ENCODE measurements at regions not wholly inside any gene's neighbourhood (a gene's known extent, or its start where the extent isn't known, plus 50 kb on each side); places are given as distances from the start of the nearest gene placed in this dataset.

GRCh38 chr21:27614231-27614630 is 647.3 kb upstream of the ADAMTS5 start:
- no peaks in the 10 kb centered on the region for H3K9me3 ChIP-seq
- H3K36me3 ChIP-seq (ENCODE audit: insufficient read depth in 1 of 2, low read depth in 1 of 2) = no peaks in the 10 kb centered on the region
- H3K27me3 ChIP-seq (ENCODE audit: insufficient read depth in 3 of 3, low read length in 2 of 3) = no peaks in the 10 kb centered on the region
- TF ChIP-seq CTCF (IDR thresholded peaks at IDR 0.05) = no peak
- WGBS, 3 donors = 76 to 82% (median 77%) methylated on average over 2 of the region's 2 CpGs
- H3K4me3 ChIP-seq = no peak overlapping the region
- DNase-seq (no peak), ATAC-seq (no peak)
- intact Hi-C loops (cut with DNase I) = no loop called here
- H3K27ac ChIP-seq = no peak overlapping the region
- no peaks in the 10 kb centered on the region for H3K4me1 ChIP-seq

DNA sequence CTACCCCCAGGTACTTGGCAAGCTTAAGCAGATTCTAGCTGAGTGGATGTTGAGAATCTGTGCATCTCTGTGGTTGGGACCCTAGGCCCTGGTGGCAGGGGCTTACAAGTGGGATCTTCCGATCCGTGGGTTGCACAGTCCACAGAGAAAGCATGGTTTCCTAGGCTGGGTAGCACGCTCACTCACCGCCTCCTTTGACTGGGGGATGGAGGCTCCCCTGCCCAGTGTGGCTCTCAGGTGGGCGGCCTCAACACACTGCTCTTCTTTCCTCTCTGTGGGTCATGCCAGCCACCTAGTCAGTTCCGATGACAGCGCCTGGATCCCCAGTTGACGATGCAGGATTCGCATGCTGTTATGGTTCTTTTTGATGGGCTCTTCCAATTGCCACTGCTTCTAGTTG is 639.5 kb upstream of the ADAMTS5 start:
- no peak for TF ChIP-seq CTCF (IDR thresholded peaks at IDR 0.05)
- ATAC-seq = no peak

DNA sequence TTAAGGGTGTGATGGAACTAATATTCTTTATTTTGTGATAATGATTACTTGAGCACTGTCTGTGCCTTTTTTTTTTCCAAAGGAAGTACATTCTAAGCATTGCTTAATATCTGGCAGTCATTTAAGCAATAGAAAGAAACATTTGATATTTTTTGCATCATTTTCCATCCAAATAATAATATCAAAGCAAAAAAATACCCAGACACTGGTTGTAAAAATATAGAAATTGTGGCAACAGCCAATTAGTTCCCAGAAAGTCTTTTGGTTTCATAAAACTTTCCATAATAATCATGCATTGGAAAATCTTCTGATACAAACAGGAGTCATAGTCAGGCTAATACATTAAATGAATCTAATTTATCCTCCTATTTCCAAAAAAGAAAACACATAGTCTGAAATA is 629.3 kb upstream of the ADAMTS5 start:
- DNase-seq = no peak
- Histone ChIP-seq H3K27ac (no peak overlapping the region), H3K4me3 (no peak overlapping the region), H3K4me1 (no peaks in the 10 kb centered on the region), H3K9me3 (peaks cover 5% of the 10 kb centered on the region), H3K36me3 (ENCODE audit: insufficient read depth in 1 of 2, low read depth in 1 of 2) (no peaks in the 10 kb centered on the region), H3K27me3 (ENCODE audit: insufficient read depth in 3 of 3, low read length in 2 of 3) (no peaks in the 10 kb centered on the region)
- TF ChIP-seq CTCF (IDR thresholded peaks at IDR 0.05) = no peak
- ATAC-seq = no peak
- intact Hi-C loops (cut with DNase I) = no loop called here

More for the DNA sequence above, 639.5 kb upstream of the ADAMTS5 start:
- Histone ChIP-seq H3K4me3 (no peak overlapping the region), H3K4me1 (no peaks in the 10 kb centered on the region), H3K27ac (no peak overlapping the region), H3K9me3 (no peaks in the 10 kb centered on the region), H3K36me3 (ENCODE audit: insufficient read depth in 1 of 2, low read depth in 1 of 2) (no peaks in the 10 kb centered on the region), H3K27me3 (ENCODE audit: insufficient read depth in 3 of 3, low read length in 2 of 3) (no peaks in the 10 kb centered on the region)
- 91 to 98% (median 97%) methylated on average over 9 of the region's 9 CpGs for WGBS, 3 donors
- intact Hi-C loops (cut with DNase I) = no loop called here
- no peak for DNase-seq

DNA sequence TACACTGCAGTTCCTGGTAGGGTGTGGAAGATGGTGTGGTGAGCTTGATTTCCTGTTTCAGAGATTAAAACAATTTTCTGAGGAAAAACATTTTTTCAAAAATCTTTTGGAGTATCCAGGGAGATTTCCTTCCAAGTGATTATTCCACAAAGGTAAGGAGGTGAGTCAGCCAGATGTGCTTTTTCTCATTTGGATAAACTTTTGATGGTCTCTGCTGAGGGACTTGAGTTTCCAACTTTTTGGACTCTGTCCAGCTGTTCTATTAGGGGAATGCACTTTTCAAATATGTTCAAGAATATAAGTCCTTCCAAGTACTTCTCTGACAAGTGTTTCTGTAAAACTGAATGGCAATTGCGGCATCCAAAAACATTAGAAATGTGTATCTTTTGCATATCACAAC is 628.8 kb upstream of the ADAMTS5 start:
- 77 to 88% (median 86%) methylated on average over 1 of the region's 1 CpG for WGBS, 3 donors
- no peak overlapping the region for H3K27ac ChIP-seq
- DNase-seq (no peak), ATAC-seq (no peak)
- H3K9me3 ChIP-seq = peaks cover 5% of the 10 kb centered on the region
- H3K4me3 ChIP-seq = no peak overlapping the region
- no peaks in the 10 kb centered on the region for H3K36me3 ChIP-seq (ENCODE audit: insufficient read depth in 1 of 2, low read depth in 1 of 2)
- no peaks in the 10 kb centered on the region for H3K4me1 ChIP-seq
- H3K27me3 ChIP-seq (ENCODE audit: insufficient read depth in 3 of 3, low read length in 2 of 3) = no peaks in the 10 kb centered on the region
- no peak for TF ChIP-seq CTCF (IDR thresholded peaks at IDR 0.05)
- intact Hi-C loops (cut with DNase I) = no loop called here

- H3K27me3 ChIP-seq (ENCODE audit: insufficient read depth in 3 of 3, low read length in 2 of 3) = no peaks in the 10 kb centered on the region
- WGBS, 3 donors = 30 to 51% (median 31%) methylated on average over 6 of the region's 6 CpGs
- H3K36me3 ChIP-seq (ENCODE audit: insufficient read depth in 1 of 2, low read depth in 1 of 2) = no peaks in the 10 kb centered on the region
- peak; percentile 21 to 53 for DNase-seq
- H3K27ac ChIP-seq = no peak overlapping the region
- no peak for TF ChIP-seq CTCF (IDR thresholded peaks at IDR 0.05)
- H3K4me1 ChIP-seq = no peaks in the 10 kb centered on the region
- H3K4me3 ChIP-seq = no peak overlapping the region
- peak in 3 of 4 donors; percentile 42 to 74 (median 55) for ATAC-seq
- no peaks in the 10 kb centered on the region for H3K9me3 ChIP-seq
- intact Hi-C loops (cut with DNase I) = no loop called here
These were observed 623.4 kb upstream of the ADAMTS5 start for GRCh38 chr21:27590271-27590670.

All from psoas muscle (tissue), 7 donors.